ENCODE measurements at regions not wholly inside any gene's neighbourhood (a gene's known extent, or its start where the extent isn't known, plus 50 kb on each side); places are given as distances from the start of the nearest gene placed in this dataset.

GRCh38 chr1:73771396-73771795, 426.6 kb downstream of the LRRIQ3 start:
- Mint-ChIP-seq H3K27ac (no peak overlapping the region), H3K9me3 (peaks cover 3 to 13% (median 9%) of the 10 kb centered on the region in 7 donors), H3K36me3 (no peaks in the 10 kb centered on the region), H3K4me3 (no peak overlapping the region), H3K4me1 (no peaks in the 10 kb centered on the region), H3K27me3 (ENCODE audit: low read depth in 3 of 3) (peaks cover 0 to 3% (median 0%) of the 10 kb centered on the region in 3 donors)
- no peaks in the 10 kb centered on the region for H3K79me2 ChIP-seq (ENCODE audit: insufficient read depth, low read length)
- WGBS (ENCODE audit: insufficient coverage), result 95% methylated on average over 8 of the region's 8 CpGs
- no peaks in the 10 kb centered on the region for H4K20me1 ChIP-seq (ENCODE audit: insufficient read depth, low read length)
- no peak for DNase-seq
- H3K4me3 ChIP-seq (replicated peaks in 1 of 3; ENCODE audit: low read depth in 2 of 3, low read length in 3 of 3), result no peak overlapping the region
- no peak overlapping the region for H2AFZ ChIP-seq (ENCODE audit: insufficient read depth, low read depth, low read length, poor library complexity, severe bottlenecking)
- no peaks in the 10 kb centered on the region for H3K36me3 ChIP-seq (replicated peaks in 1 of 2; ENCODE audit: control insufficient read depth in 1 of 2, insufficient read depth in 2 of 2, low read length in 2 of 2)
- H3K4me1 ChIP-seq (ENCODE audit: control insufficient read depth in 1 of 2, insufficient read depth in 2 of 2, low read length in 2 of 2), result no peaks in the 10 kb centered on the region
- H3K27ac ChIP-seq (ENCODE audit: low read depth in 1 of 2, low read length in 2 of 2), result no peak overlapping the region
- peaks cover 13 to 22% of the 10 kb centered on the region in 2 donors for H3K9me3 ChIP-seq (replicated peaks in 1 of 2; ENCODE audit: control insufficient read depth in 1 of 2, insufficient read depth in 1 of 2, low read length in 2 of 2)
- H3K9ac ChIP-seq (ENCODE audit: insufficient read depth, low read length, poor library complexity, severe bottlenecking), result no peak overlapping the region
- intact Hi-C loops (cut with micrococcal nuclease), result no loop called here
- no peaks in the 10 kb centered on the region for H3K27me3 ChIP-seq (ENCODE audit: control insufficient read depth in 2 of 2, insufficient read depth in 2 of 2, low read length in 2 of 2)
- no peak overlapping the region for H3K4me2 ChIP-seq (replicated peaks; ENCODE audit: extremely low read depth, low read length, poor library complexity, severe bottlenecking)
- TF ChIP-seq, protein P1, sequence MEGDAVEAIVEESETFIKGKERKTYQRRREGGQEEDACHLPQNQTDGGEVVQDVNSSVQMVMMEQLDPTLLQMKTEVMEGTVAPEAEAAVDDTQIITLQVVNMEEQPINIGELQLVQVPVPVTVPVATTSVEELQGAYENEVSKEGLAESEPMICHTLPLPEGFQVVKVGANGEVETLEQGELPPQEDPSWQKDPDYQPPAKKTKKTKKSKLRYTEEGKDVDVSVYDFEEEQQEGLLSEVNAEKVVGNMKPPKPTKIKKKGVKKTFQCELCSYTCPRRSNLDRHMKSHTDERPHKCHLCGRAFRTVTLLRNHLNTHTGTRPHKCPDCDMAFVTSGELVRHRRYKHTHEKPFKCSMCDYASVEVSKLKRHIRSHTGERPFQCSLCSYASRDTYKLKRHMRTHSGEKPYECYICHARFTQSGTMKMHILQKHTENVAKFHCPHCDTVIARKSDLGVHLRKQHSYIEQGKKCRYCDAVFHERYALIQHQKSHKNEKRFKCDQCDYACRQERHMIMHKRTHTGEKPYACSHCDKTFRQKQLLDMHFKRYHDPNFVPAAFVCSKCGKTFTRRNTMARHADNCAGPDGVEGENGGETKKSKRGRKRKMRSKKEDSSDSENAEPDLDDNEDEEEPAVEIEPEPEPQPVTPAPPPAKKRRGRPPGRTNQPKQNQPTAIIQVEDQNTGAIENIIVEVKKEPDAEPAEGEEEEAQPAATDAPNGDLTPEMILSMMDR (IDR thresholded peaks at IDR 0.05), result no peak

- no peak overlapping the region for H3K27ac ChIP-seq (ENCODE audit: low read depth in 1 of 2, low read length in 2 of 2)
- no peaks in the 10 kb centered on the region for H3K36me3 ChIP-seq (replicated peaks in 1 of 2; ENCODE audit: control insufficient read depth in 1 of 2, insufficient read depth in 2 of 2, low read length in 2 of 2)
- no peaks in the 10 kb centered on the region for H3K4me1 ChIP-seq (ENCODE audit: control insufficient read depth in 1 of 2, insufficient read depth in 2 of 2, low read length in 2 of 2)
- no peak overlapping the region for H3K9ac ChIP-seq (ENCODE audit: insufficient read depth, low read length, poor library complexity, severe bottlenecking)
- H3K36me3 Mint-ChIP-seq, result no peaks in the 10 kb centered on the region
- no peaks in the 10 kb centered on the region for H3K79me2 ChIP-seq (ENCODE audit: insufficient read depth, low read length)
- H3K27me3 ChIP-seq (ENCODE audit: control insufficient read depth in 2 of 2, insufficient read depth in 2 of 2, low read length in 2 of 2), result no peaks in the 10 kb centered on the region
- intact Hi-C loops (cut with micrococcal nuclease), result no loop called here
- no peak overlapping the region for H3K4me2 ChIP-seq (replicated peaks; ENCODE audit: extremely low read depth, low read length, poor library complexity, severe bottlenecking)
- H3K27ac Mint-ChIP-seq, result peak overlapping the region in 1 of 7 donors; percentile 57
- H2AFZ ChIP-seq (ENCODE audit: insufficient read depth, low read depth, low read length, poor library complexity, severe bottlenecking), result no peak overlapping the region
- no peaks in the 10 kb centered on the region for H3K4me1 Mint-ChIP-seq
- H3K9me3 Mint-ChIP-seq, result peaks cover 3 to 15% (median 9%) of the 10 kb centered on the region in 7 donors
- no peak for DNase-seq
- no peak overlapping the region for H3K4me3 ChIP-seq (replicated peaks in 1 of 3; ENCODE audit: low read depth in 2 of 3, low read length in 3 of 3)
- H3K9me3 ChIP-seq (replicated peaks in 1 of 2; ENCODE audit: control insufficient read depth in 1 of 2, insufficient read depth in 1 of 2, low read length in 2 of 2), result peaks cover 8 to 22% of the 10 kb centered on the region in 2 donors
- H4K20me1 ChIP-seq (ENCODE audit: insufficient read depth, low read length), result no peaks in the 10 kb centered on the region
- TF ChIP-seq, protein P1 (IDR thresholded peaks at IDR 0.05), result no peak
- WGBS (ENCODE audit: insufficient coverage), result 95% methylated on average over 5 of the region's 10 CpGs
- peaks cover 0 to 3% (median 0%) of the 10 kb centered on the region in 3 donors for H3K27me3 Mint-ChIP-seq (ENCODE audit: low read depth in 3 of 3)
- H3K4me3 Mint-ChIP-seq, result no peak overlapping the region
Observed at GRCh38 chr1:73770109-73770905, 427.7 kb downstream of the LRRIQ3 start.
